GM21447 (cell line): ENCODE measurements at regions not wholly inside any gene's neighbourhood (a gene's known extent, or its start where the extent isn't known, plus 50 kb on each side); places are given as distances from the start of the nearest gene placed in this dataset.
"Not testable (repeated sequence)": the region's sequence is repeated elsewhere in the genome, so short reads cannot be mapped to it uniquely, and the experiment has no call there.

Source experiments
- ATAC-seq: cut with Tn5 transposase; IDR thresholded peaks from one replicate; pipeline ENCODE4 v1.9.1; 2021; ENCODE audit not compliant: unreplicated experiment

DNA sequence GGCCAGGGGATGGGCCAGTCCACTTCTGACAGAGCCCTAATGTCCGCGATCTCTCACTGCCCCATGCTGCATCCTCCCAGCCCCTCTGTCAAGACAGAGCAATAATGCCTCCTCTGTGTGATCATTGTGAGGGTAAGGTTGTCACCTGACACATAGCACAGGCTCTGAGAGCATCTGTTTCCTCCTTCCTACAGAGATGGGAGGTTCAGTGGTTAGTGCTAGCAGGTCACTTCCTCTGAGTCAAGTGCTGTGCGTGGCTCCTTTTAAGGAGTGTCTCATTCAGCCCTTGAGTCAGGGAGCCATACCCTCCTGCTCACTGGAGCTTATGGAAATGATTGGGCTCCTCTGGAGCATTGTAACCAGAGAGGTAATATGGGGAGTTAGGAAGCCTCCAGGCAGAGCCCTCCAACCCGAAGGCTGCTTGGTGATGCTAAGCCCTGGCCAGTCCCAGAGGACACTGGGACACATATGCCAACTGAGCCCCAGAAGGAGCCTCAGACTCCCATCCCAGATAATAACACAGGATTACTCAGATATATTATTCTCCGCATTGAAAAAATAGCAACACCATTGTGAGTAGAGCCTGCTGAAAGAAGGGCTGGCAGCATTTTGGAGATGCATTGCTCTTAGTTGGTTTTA, 189.0 kb downstream of the GALNT1 start:
- no peak for ATAC-seq

DNA sequence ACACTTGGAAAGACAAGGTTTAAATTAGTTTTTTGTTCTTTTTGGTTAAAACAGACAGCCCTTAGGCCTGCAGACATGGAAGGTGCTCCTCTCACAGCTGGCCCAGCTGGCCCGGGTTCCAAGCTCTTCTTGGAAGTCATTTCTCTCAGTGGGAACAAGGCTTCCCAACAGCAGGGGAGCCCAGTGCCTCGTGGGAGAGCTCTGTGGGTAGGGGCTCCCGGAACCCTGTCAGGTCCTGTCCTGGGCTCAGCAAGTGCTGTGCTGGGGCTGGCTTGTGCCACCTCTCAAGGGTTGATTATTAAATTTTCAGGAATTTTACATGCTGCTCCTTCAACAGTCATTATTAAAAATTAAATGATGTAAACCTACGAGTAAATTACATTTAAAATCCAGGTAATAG, 189.6 kb downstream of the GALNT1 start:
- no peak for ATAC-seq

DNA sequence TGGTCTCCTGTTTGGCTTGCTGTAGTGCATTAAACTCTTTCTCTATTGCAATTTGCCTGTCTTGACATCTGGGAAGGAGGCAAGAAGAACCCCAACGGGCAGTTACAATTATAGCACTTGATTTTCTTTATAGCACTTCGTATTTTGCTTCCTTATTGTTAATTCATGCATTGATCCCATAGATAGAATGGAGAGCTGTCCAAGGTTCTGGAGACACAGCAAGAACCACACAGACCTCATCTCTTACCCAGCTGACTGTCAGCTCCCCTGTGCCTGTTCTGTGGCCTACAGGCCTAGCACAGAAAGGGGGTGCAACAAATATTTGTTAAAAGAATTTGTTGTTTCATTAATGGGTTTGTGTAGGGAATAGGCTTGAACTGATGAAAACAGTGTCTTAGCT, 194.3 kb downstream of the GALNT1 start:
- ATAC-seq, result no peak

DNA sequence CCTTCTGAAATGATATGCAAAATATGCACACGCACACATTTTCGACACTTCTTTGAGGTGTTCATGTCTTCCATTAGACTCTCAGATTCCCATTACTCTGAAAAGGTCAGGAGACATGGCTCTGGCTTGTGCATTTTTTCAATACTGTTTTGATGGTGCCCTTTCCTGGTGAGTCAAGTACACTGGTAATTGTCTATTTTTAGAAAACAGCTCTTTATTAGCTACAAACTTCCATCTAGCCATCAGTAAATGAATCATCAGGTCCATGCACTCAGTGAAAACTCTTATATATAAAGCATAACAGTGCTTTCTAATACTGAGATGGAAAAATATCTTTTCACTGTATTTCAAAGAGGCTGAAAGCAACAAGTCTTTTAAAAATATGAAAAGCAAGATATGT, 194.9 kb downstream of the GALNT1 start:
- ATAC-seq, result no peak

DNA sequence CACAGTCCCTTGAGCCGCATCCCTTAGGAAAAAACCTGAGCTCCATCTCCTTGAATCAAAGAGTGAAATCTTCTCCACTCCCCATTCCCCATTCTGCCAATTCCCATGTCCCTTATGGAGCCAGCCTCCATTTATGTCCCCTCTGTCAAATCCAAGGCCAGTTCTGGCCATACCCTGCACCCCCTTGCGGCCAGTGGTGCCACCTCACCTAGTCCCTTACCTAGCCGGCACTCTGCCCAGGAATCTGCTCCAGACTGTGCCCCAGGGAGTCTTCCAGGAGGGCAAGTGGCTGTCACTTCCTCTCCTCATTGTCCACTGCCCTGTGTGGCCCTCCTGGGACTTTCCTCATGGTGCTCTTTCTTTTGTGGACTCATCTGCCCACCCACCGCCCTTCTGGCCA, 195.4 kb upstream of the RMP24 start:
- no peak for ATAC-seq

DNA sequence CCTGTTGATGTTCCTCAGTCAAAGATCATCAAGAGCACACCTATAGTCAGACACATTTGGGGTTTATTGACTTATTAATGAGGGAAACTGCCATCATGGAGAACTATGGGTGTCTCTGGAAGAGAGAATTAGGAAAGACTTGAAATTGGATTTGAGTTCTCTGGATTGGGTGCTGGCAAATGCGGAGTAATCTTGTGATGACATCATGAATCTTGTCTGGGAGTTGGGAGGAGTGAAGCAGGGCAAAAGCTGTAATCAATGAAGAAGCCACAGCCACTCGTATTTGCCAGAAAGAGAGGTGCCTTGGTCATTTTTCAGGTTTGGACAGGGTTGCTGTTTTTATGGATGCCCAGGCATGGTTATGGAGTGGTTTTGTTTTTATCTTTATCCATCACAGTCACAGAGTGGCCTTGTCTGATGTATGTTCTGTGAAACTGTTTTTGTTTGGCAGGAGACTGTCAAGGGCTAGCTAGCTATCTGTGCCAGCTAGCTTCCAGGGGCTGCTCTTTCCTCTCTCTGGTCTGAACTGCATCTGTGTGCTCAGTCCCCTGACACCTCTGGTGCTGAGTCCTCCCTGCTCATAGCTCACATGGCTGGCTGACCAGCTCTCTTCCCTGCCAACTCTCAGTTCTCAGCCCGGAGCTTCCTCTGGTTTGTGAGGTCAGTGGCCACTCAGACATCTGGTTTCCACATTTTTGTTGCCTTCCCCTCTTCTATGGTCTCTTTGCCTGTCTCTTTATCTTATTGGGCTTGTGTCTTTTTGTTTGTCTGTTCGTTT, 193.4 kb upstream of the RMP24 start:
- no peak for ATAC-seq

DNA sequence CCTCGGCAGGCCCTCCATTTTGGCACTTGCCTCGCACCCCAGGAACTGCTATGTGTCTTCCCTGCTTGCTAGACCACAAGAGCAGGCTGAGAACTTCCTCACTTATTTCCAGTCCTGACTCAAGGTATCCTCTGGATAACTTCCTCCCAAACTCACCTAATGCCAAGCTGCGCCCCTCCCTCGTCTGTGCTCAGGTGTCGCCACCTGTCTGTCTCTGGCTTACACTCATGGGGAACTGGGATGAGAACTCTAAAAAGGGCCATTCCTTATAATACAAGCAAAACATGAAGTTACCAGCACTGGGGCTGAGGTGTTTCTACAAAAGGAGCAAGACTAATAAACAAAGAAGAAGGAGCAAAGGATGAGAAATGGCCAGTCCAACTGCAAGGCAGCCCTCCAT, 191.5 kb upstream of the RMP24 start:
- ATAC-seq, result no peak

DNA sequence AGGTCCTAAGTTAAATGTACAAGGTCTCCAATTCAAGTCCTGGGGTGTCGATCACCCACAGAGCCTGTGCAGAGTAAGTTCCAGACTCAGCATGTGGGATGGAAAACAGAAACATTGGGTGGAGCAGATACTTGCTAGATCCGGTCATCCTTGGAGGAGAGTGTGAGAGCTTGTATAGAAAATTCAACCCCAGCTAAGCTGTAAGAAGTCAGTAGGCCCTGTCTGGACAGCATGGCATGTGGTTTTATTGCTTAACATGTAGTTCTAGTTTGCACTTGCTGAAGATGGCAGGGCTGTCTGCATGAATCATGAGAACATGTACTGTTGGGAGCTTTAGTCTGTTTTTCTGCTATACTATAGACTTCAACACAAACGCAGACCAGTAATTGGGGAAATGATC, 189.6 kb upstream of the RMP24 start:
- ATAC-seq, result no peak

DNA sequence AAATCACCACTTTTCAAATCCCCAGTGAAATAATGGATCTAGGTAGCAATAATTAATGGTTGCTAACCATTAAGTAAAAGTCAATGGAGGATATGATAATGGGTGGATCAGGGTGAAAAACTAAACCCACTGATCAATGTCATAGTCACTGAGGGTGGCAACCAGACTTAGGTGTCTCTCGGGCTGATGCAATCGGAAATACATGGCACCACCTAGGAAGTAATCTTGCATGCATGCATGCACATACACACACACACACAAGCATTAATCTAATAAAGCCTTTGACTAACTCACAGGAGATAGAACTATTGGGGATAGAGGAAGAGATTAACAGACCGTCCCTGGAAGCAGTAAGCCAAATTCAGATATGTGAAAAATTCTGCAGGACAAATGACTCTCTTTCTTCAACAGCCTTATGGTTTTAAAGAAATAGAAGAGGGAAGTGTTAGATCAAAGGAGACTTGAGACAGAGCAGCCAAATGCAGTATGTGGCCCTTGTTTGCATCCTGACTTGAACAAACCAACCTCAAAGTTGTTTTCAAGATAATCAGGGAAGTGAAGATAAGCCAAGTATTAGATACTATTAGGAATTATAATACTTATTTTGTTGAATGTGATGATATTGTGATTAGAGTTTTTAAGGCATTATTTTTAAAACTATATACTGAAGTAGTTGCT, 186.0 kb upstream of the RMP24 start:
- no peak for ATAC-seq

DNA sequence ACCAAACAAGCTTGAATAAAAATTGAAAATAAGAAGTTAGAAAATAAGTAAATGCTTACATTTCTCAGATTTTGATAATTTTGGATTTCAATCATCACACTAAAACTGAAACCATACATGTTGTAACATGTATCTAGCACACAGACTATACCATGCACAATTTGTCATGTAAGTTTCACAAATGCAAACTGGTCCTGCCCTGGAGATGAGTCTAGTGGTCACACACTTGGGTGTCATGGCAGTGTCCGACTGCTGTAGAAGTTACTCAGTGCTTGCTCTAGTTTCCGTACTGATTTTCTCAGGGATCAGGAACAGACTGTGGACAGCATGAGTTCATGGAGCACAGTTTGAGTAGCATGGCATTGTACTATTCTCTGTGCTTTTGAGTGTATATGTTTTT, 182.9 kb upstream of the RMP24 start:
- ATAC-seq, result no peak

DNA sequence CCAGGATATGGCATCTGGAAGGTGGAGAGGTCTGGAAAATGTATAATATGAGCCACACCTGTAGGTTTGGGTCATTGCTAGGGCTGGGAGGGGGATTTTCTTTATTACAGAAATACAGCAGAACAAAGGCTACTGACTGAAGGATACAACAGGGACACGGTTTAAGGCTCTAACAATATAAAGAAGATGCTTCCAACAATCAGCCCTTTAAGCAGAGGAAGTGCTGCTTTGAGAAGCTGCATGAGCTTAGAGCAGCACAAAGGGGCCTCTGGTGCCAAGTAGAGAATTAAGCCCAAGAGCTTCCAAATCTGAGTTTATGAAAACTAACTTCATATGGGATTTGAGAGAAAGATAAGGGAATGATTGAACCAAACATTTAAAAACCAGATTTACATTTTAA, 174.5 kb upstream of the RMP24 start:
- ATAC-seq, result no peak

DNA sequence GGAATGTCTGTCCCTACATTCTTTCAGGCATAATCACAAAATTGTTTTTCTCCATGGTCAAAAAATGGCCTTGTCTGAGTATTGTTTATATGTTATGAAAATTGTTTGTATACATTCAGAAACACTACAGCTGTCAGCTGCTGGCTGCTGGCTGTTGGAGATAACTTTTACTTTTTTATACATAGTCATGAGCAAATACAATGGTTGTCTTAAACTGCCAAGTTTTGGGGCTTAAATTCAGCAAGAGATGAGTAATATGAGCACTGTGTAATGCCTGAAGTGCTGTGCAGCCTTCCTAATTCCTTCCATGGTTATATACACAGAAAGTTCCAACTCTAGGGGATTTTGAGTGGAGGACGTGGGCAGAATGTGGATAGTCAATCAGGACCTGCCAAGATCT, 168.9 kb upstream of the RMP24 start:
- no peak for ATAC-seq

DNA sequence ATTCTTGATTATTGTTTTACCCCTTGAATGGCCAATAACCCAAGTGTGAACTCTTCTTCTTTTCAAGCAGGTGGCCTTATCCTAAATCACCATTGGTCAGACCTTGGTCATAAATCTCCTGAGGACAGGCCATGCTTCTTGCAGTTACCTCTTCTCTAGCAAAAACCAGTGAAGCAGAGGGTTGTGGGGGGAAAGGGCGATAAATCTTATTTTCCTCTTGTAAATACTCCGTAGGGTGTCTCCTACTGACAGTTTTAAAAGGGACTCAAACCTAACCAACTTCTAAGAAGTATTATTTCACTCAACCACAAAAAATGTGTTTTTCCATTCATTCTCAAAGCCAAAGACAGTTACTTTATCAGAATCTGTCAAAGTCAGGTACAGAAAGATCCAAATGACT, 168.1 kb upstream of the RMP24 start:
- no peak for ATAC-seq

DNA sequence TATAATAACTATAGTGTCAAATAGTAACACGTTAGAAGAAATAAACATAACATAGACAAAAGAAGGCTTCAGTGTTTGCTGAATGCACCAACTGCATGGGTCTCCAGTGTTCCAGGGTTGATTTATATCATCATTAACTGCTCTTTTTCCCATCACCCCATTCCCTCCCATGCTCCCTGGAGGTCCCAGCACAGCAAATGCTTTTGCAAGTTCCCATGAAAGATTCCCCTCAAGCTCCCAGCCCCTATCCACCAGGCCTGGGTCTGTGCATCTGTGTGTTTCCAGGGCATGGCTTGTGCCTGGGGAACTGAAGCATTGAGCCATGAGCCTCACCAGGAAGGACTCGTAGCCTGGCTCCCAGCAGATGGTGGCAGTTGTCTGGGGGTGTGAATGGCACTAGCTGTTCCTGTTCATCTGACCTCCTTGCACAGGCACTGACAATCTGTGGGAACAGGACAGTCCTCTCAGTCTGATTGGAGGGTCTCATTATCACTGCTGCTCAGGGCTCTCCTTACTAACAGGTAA, 164.6 kb upstream of the RMP24 start:
- ATAC-seq, result no peak

DNA sequence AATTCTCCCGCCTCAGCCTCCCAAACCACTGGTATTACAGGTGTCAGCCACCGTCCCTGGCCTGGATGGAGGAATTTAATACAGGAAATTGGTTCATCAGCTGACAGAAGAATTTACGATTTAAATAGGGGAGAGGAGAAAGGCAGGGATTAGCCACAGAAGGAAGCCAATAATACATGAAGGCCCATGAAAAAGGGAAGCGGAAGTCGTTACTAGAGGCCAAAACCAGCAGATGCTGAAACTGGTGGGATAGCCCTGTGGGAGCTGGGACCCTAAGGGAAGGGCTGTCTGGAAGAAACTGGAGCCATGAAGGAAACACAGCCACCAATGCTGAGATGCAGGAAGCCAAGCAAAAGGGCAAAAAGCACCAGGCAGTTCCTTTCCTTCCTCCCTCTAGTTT, 163.7 kb upstream of the RMP24 start:
- no peak for ATAC-seq

DNA sequence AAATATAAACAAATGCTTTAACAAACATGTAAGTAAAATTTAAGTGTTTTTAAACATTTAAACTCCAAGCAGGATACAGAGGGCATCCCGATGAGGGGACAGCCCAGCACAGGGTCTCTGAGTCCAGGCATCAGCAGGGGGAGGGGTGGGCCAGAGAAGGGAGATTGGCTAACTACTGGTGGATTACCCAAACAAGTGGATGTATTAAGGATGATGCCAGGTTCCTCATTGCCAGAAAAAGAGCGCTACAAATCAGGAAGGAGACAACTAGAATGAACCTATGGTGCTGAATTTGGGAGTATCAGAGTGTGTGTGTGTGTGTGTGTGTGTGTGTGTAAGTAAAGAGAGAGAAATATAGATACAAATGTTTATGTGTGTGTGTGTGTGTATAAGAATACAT, 162.0 kb upstream of the RMP24 start:
- no peak for ATAC-seq

DNA sequence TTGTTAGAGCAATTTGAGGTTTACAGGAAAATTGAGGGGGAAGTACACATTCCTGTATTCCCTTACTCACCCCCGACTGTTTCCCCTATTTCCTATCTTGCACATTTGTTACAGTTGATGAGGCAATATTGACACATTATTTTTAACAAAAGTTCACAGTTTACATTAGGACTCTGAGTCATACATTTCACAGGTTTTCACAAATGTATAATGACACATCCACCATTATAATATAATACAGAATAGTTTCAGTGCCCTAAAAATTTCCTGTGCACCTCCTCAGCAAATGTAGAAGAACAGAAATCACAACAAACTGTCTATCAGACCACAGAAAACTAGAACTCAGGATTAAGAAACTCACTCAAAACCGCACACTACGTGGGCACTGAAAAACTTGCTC, 160.6 kb upstream of the RMP24 start:
- ATAC-seq, result no peak

DNA sequence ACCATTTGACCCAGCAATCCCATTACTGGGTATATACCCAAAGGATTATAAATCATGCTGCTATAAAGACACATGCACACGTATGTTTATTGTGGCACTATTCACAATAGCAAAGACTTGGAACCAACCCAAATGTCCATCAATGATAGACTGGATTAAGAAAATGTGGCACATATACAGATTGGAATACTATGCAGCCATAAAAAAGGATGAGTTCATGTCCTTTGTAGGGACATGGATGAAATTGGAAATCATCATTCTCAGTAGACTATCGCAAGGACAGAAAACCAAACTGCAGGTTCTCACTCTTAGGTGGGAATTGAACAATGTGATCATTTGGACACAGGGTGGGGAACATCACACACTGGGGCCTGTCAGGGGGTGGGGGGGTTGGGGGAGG, 157.5 kb upstream of the RMP24 start:
- not testable (repeated sequence) for ATAC-seq

DNA sequence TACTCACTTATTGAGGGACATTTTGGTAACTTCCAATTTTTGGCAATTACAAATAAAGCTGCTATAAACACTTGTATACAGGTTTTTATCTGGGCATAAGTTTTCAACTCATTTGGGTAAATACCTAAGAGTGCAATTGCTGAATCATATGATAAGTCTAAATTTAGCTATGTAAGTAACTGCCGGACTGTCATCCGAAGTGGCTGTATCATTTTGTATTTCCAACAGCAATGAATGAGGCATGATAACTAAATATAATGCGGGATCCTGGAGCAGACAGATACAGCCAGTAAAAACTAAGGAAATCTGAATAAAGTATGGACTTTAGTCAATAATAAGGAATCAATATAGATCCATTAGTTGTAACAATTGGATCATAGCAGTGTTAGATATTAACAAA, 156.5 kb upstream of the RMP24 start:
- ATAC-seq, result no peak

DNA sequence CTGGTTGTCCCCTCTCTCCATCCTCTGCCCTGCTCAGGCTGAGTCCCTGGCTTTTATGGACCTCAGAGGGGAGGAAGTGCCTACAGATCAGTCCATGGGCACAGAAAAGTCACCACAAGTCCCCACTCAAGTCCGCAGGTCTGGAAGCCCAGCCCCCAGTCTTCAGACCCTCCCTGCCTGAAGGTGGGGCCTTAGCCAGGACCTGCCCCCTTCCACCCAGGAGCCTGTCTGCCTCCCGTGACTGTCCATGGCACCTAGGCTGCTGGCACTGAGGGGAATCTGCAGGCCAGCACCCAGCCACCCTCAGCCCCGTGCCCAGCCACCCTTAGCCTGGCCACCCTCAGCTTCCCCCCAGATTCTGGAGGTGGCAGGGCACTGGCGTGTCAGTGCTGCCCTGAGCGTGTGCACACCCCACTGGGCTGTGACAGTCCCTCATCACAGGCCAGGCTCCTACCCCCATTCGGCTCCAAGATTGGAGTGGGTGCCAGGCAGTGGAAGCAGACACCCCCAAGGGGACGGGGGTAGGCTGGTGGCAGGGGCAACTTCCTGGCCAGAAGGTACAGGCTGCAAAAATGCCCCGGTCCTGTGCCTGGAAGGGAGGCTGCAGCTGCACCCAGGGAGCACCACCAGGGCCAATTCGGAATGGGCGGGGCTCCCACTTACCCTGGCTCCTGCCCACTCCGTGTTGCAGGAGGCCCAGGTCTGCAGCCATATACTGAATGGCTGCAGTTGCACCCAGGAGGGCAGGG, 154.7 kb upstream of the RMP24 start:
- ATAC-seq, result no peak

DNA sequence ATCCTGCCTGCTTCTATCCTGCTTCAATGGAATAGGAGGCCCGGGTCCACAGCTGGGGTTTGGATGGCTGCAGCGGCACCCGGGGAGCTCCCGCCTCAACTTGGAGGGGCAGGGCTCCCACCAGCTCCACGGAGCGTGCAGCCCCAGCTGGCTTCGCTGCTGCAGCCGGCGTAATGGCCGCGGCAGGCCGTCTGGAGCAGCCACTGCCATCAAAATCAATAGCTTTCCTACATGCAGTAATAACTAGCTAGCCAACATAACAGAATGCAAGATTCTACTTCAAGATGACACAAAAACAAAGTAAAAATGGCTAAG, 154.2 kb upstream of the RMP24 start:
- no peak for ATAC-seq

DNA sequence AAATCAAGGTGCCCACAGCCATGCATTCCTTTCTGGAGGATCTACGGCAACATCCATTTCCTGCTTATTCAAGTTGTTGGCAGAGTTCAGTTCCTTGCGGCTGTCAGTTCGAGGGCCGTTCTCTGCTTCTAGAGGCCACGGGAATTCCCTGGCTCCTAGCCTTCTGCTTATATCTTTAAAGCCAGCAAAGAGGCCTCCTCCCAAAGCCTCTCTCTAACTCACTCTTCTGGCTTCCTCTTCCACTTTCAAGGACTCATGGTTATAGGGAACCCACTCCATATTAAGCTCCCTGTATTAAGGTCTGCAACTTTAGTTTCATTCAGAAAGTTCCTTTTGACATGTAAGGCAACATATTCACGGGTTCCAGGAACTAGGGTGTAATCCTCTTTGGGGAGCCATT, 150.1 kb upstream of the RMP24 start:
- no peak for ATAC-seq
